Ovary (tissue), 3 donors: ENCODE measurements at regions not wholly inside any gene's neighbourhood (a gene's known extent, or its start where the extent isn't known, plus 50 kb on each side); places are given as distances from the start of the nearest gene placed in this dataset.

Source experiments
- CTCF ChIP-seq, 3 donors: fragments of 450-650 bp in 2 of 3; fragments of 200-600 bp in 1 of 3; IDR thresholded peaks; one replicate each; pipeline versions ENCODE4 v1.5.1 to v1.8.0; 2016 to 2022; ENCODE audit warnings: antibody characterized with exemption in 3 of 3, mild to moderate bottlenecking in 1 of 3
- POLR2A ChIP-seq: fragments of 450-650 bp; IDR thresholded peaks from one replicate; pipeline ENCODE4 v1.6.1; 2017; ENCODE audit warnings: antibody characterized with exemption, mild to moderate bottlenecking, moderate library complexity
- donor health status: DM: no; HTN: no; CAD: no.

- TF ChIP-seq CTCF (IDR thresholded peaks at IDR 0.05): no peak
- TF ChIP-seq POLR2A: no peak
Observed at GRCh38 chr10:84762754-84763394, 434.5 kb downstream of the CCSER2 start.
